NCI-H345 (cell line): ENCODE measurements at regions not wholly inside any gene's neighbourhood (a gene's known extent, or its start where the extent isn't known, plus 50 kb on each side); places are given as distances from the start of the nearest gene placed in this dataset.
A peak's percentile ranks its signal among the peaks of the same experiment; 100 is the strongest.

Experiments used
- DNase-seq: peaks from one replicate; lab custom pipeline; 2025; lab: John Stamatoyannopoulos, UW

DNA sequence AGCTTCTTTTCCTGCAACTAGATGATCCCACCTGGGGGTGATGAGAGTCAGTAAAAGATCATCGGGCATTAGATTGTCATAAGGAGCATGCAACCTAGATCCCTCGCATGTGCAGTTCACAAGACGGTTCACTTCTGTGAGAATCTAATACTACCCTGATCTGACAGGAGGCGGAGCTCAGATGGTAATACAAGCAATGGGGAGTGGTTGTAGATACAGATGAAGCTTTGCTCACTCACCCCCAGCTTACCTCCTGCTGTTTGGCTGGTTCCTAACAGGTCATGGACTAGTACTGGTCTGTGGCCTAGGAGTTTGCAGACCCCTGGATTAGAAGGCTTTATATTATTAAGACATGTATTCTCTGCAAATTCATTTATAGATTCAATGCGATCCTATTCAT, 181.6 kb upstream of the MGMT start:
- no peak for DNase-seq

DNA sequence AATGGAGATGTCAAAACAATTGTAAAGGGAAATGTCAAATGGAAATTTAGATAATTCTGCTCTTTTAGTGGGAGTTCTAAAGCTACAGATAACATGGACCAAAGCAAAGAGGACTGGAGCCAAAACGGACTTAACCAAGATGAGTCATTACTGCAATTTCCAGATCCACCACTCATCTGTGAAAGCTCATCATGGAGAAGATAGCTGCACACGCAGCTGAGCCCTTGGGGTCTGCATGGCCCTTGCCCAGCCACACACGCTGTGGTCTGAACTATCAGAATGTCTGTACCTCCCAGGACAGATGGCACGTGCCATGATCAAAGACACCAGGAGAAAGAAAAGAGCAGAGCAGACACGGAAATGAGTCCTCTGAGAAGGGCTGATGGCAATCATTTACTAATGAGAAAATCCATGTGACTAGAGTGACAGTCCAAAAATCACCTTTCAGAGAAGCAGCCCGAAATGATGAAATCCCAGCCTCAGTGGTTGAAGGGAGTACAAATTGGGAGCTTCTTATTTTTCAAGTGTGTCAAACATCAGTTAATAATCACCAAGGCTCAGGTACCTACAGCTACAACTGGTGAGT, 177.9 kb upstream of the MGMT start:
- DNase-seq = no peak

DNA sequence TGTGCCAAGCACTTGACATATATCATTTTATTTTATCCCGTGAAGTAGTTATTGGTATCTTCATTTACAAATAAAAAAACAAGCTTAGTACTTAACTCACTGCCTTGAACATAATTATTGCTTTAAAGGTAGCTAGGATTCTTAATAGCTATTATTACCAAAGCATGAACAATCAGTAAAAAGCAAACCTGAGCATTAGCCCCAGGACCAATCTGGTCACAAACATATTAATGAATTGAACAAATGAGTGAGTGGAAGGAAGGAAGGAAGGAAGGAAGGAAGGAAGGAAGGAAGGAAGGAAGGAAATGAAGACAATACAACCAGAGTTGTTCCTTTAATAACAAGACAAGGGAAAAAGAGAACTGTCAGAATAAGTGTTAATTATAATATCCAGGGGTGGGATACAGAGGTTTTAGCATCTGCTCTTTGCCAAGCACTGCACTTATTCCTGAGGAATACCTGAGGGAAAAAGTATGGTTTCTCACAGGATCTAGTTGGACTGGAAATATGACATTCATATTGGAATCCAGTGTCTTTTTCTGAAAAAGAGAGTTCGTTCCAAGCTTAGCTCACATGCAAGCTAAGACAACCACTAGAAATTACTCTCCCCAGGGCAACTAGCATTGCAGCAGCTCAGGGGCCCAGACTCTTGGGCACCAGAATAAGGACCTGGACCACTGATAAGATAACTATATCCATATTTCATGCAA, 172.9 kb upstream of the MGMT start:
- DNase-seq = no peak

DNA sequence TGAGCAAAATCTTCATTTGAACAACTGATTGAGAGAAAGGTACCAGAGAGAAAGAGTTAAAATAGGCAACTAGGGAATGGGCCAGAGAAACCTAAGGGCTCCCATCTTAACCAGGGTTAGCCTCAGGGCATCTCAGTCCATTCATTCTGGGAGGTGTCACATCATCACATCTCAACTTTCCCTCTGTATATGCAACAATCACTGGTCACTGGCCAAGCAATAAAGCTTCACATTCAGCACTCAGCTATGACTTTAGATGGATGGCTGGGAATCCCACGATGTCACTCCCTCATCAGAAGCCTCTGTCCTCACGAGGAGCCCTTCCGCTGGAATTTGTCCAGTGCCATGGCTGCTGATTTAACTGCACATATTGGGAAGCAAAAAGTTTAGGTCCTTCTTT, 172.1 kb upstream of the MGMT start:
- no peak for DNase-seq

DNA sequence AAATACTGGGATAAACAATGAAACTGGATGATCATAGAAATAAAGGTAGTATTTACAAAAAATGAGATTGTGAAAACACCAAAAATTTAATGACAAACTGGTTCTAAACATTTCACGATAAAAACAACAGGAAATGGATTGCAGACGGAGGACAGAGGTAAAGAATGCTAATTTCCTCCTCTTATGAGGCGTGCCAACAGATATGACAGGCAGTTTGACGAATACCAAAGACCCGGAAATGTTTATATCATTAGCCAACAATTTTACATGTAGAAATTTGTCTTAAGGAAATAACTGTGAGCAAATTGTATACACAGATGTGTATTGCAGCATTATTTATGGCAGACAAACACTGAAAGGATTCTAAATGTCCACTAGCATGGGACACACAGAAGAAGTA, 162.0 kb upstream of the MGMT start:
- no peak for DNase-seq

DNA sequence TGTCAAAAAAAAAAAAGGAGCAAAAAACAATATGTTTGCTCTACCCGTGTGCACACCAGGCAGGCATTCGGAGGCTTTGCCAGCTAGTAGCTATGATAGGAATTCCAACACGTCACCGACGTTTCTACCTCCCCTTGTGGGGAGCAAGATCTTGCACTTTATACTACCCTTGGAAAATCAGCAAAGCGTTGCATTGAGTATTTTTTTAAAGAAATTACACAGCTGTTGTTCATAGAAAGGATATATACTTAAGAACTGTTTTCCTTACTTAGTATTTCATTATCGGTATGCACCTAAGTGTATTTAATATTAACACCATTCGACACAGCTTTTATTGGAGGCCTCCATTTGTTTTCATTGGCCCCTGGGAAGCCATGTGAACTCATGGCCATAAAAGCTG, 159.9 kb upstream of the MGMT start:
- DNase-seq = no peak

DNA sequence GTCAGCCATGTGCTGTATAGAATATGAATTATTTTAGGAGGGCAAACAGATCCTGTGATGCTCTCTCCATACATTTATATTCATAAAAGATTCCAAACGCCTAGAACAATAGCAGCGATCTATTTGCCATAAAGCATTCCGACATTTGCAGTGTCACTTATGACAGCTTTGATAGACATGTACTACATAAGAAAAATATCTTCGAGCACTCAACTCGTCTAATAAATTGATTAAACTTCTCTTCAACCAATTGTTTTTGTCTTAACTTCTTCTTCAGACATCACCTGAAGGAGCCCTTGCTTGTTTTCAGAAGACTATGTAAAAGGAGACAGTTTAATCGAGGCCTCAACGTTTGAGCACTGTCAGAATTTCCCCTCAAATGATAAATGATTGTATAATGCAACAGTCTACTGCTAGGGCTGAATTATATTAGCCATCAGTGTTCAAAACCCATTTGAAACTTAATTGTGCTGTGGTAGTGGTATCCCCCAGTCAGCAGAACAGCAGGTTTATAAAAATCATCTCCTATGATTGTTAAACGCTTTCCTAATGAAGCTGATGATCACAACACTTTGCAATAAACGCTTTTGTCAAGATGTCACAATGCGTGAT, 158.0 kb upstream of the MGMT start:
- DNase-seq = no peak

DNA sequence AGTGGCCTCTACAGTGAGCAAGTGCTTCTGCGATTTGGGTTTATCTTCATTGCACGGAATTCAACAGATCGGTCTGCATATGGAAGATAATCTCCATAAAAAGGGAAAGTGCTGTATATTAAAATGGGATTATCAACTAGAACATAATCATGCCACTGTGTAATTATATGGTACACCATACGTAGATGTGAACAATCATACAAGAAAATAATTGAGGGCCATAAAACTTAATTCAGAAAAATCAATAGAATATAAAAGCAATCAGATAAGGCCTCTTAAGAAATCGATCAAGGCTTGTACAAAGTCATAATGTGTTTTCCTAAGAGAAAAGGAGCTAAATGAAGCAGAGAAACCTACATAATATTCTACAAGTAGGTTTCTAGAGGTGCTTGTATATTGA, 157.5 kb upstream of the MGMT start:
- DNase-seq = no peak

DNA sequence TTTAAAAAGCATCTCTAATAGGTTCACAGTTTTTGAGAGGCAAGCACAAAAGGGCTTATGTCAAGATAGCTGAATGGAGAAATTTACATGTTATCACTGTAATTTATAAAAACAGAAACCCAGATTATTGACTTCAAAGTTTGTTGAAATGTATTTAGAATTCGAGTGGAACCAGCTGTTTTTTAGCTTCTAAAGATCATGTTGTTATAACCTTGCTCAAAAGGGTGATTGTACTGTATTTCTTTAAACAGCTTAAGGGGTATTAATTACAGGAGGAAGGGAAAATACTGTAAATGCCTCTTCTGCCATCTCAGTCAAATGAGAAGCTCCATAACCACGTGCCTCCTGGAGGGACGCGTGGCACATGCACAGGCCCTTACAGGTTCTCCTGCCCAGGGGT, 156.2 kb upstream of the MGMT start:
- DNase-seq = no peak

DNA sequence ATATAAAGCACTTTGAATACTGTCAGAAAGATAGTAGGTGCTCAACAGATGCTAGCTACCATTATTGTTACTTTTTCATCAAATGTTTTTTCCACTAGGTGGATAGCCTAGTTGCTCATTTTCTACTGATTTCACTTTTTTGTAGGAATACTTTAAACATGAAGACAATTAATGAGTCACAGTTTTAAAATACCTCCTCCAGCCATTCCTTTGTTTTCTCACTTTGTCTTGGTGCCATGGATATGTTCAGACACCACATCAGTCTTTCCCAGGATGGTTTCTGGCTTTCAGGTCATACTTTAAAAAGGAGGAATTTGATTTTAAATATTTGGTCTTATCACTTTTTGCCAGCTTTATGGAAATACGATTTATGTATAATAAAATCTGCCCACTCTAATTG, 147.1 kb upstream of the MGMT start:
- no peak for DNase-seq

DNA sequence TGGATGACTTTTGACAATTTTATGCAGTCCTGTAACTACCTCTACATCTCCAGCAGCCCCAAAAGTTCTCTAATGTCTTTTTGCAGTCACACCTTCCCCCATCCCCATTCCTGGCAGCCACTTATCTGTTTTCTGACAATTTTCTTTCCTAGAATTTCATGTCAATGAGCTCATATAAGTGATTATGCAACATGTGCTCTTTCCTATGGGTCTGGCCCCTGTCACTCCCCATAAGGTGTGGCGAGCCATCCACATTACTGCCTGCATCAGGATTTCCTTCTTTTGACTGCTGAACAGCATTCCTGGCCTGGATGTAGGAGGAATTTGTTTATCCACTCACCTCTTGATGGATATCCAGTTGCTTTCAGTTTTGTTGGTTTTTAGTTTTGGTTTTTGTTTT, 146.7 kb upstream of the MGMT start:
- no peak for DNase-seq

DNA sequence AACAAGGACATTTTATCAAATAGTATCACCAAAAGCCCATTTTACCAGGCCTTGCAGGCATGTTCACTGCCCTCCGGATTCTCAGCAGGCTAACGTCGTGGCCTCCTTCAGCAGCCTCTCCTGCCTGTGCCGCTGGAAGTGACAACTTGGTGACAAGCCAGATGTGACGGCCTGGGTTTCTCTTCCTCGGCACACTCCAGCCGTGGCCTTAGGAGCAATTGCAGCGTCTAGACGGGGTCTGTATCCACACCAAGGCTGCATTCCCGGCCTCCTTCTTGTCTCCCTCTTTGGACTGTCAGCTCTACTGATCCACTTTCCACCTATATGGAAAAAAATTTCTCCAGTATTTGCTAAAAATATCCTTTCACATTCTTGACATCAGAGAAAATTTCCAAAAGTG, 145.3 kb upstream of the MGMT start:
- DNase-seq = no peak

DNA sequence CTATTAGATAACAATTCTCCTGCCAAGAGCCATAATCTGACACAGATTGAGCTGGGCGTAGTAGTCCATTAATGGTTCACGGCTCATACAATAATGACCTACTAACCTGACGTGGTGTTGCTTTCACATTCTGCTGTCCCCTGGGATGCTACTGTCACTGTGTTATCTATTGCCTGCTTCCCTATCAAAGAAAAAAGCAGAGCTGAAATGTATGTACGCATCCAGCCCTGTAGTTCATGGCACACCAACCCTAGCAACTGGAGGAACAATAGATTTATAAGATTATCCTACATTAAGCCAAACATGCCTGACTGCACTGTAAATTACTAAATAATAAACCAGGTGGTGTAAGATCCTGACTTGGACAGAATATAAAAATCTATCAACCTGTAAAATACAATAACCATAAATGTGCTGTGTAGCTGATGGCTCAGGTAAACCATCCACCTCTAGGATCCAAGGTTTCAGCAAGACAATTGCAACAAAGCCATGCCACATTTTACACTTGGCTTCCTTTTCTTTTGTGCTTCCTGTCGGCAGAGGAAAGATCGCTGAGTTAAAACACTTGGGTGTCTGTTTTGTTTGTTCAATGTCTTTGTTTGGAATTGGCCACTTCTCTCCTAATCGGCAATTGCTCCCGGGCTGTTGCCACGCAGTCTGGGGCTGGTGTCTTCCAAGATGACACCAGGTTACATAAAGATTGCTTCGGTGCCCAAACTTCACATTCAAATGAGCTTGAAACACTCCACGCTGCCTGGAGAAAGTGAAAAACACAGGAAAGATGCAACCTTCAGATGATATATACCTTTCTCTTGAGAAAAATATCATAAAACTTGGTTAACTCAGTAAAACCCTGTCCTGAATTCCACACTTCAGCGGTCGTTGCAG, 143.9 kb upstream of the MGMT start:
- no peak for DNase-seq

DNA sequence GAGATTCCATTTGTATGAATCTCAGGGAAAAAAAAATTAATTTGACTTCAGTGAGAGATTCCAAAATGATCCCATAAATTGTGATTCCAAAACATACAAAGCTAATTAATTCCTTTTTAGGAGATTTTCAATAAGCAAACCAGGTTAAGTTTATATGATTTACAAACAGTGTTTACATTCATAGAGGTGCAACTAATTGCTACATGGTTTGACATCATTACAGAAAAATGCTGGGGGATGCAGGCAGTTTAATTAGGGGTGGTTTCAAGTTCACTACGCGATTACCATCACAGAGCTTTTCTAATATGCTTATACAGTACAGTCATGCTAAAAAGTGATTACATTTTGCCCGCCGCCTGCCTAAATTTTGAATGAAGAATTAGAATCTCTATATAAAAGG, 143.2 kb upstream of the MGMT start:
- DNase-seq = no peak

DNA sequence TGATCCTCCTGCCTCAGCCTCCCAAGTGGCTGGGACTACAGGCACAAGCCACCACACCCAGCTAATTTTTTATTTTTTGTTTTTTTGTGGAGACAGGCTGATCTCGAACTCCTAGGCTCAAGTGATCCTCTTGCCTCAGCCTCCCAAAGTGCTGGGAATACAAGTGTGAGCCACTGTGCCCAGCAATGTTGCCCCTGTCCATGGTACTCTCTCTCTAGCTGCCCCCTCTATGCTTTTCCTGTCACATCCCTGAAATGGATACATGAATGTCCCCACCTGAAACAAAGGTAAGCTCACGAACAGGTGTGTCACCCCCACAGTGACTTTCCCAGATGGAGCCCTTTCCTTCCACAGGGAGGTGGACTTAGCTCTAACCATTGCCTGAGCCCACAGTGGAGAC, 141.1 kb upstream of the MGMT start:
- no peak for DNase-seq

DNA sequence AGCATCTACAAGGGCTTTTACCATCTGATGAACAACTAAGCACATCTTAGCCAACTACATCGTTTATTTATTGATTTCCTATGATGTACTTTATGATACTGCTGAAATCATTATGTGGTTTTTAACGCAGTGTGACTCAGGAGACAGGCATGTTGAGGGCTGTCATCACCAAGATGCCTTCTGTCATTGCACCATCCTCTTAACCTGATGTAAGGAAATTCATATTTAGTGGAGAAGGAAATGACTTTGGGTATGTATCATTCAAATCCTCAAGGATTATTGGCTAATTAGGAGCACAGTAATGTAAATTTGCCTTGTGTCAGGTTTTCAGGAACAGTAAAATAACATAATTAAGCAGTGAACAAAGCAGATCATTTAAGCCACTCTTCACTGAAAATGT, 138.5 kb upstream of the MGMT start:
- DNase-seq = no peak

DNA sequence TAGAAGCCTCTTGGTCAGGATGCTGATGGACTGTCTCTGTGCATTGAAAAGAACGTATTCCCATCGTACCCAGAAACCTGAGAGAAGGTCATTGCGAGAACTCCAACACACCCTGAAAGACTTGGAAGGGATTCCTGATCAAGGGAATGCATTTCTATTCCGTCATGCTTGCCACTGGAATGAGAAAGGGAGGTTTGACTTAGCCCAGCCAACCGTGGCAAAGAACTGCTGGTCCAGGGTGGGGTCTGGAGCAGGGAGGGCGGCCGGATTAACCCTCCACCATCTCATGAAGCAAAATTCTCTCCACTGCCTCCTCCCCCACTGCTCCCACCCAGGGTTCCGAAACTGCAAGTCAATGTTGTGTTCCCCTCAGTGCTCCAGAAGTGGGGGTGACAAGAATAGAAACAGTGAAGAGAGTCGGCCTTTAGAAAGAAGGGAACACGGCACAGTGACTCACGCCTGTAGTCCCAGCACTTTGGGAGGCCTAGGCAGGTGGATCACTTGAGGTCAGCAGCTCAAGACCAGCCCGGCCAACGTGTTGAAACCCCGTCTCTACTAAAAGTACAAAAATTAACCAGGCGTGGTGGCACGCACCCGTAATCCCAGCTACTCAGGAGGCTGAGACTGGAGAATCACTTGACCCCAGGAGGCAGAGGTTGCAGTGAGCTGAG, 137.5 kb upstream of the MGMT start:
- DNase-seq = no peak

DNA sequence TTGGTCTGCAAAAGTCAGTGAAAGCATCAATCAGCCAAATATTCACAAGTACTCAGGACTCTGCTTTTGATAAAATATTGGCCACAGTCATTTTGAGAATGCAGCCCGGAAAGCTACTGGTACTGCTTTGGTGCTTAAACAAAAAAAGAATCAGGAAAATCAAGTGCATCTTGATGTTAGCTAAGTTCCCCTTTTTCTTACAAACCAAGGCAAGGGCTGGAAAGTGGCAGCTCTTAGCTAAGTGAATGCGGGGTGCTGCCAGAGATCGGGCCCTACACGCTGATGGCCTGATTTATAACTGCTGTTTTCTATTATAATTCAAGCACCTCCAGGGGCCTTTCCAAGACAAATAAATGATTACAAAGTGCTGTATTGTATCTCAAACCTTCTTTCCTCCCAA, 136.8 kb upstream of the MGMT start:
- DNase-seq = no peak

DNA sequence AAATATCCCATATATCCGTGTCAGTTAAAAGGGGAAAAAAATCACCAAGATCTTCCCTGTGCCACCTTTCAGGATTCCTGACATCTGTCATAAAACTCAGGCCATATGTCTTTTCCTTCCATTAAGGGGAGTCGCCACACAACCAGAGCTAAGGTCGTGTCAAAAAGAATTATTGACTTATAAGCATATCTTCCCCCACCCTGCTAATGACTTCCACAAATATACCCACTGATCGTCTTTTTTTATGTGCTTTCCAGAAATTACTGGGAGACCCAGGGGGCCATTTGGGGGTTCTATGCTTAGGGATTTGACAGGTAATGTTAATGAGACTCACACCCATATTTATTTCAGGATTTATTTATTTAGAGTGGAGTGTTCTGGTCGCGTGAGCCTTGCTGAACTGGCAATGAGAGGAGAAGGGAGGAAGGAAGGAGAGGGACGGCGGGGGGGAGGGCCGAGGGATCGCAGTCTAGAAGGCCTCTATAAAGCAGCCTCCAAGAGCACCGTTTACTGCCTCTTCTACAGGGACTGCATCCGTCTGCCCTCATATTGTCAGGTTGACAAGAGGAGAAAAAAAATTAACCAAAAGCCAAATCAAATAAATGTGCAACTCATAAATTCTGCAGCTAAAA, 135.7 kb upstream of the MGMT start:
- no peak for DNase-seq

DNA sequence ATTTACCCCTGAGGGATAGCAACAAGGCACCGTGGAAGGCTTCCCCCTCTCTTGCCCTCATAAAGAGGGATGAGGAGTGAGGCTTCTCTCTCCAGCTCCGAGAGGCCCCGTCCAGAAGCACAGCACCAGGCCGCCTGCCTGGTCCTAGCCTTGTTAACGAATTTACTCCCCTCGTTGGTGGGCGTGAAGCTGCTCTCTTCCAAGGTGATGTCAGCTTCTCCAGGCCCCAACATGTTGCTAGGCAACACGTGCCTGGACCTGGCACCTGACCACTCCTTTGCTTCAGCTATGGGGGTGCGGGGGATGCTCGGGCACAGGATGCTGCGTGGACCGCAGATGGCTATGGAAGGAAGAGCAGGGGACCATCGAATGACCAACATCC, 135.2 kb upstream of the MGMT start:
- no peak for DNase-seq

DNA sequence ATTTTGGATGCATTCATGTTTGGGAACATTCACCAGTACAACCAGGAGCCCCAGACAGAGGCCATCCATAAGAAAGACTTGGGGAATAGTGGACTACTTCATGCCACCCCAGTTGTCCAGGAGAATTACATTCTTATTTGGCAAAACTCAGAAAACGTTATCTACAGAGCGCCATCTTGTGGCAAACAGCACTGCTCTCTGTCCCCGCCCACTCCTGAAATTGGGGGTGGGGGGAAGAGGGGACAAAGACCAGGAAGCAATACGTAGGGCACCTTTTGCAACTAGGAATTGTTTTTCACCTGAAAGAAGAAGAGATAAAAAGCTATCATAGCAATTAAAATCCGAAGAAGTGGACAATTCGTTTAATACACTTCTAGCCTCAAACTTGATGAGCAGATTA, 134.6 kb upstream of the MGMT start:
- DNase-seq = peak; percentile 1

DNA sequence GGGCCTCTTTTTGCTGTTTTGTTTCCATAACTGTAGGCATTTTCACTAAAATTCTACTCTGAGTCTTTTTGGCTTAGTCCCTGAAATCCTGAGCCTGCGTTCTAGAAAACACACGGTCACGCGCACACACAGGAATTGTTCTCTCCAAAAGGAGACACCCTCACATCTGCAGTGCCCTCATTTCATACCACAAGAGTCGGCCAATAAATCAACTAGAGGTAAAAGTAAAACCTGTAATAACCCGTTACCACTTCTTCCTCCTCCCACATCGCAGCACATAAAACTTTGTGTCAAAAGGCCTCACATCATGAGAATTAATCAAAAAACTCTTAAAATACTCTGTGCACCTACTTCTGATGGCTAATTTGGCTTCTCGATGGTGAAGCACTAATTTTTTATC, 133.3 kb upstream of the MGMT start:
- DNase-seq = no peak
